COLO668 (cell line): ENCODE measurements at regions not wholly inside any gene's neighbourhood (a gene's known extent, or its start where the extent isn't known, plus 50 kb on each side); places are given as distances from the start of the nearest gene placed in this dataset.

Source experiments
- DNase-seq: peaks from one replicate; lab custom pipeline; 2025; ENCODE audit not compliant: unreplicated experiment; lab: John Stamatoyannopoulos, UW

DNA sequence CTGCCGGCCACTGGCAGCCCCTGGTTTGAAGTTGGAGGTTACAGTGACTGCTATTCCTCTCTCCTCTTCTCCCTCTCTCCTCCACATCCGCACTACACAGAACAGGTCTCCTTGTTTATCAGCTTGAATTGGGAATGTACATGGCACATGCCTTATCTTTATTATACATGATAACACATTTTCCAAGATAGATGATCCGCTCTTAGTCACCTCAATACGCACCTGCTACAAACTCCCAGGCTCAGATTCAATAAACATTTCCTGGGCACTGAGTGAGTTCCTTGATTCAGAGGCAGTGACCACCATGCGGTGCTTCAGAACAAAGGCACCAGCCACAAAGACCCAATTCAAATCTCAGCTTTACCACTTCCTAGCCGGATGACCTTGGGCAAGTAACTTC is 227.7 kb downstream of the TSHZ3 start:
- DNase-seq: no peak

GRCh38 chr19:31120952-31121351 is 228.3 kb downstream of the TSHZ3 start:
- no peak for DNase-seq

DNA sequence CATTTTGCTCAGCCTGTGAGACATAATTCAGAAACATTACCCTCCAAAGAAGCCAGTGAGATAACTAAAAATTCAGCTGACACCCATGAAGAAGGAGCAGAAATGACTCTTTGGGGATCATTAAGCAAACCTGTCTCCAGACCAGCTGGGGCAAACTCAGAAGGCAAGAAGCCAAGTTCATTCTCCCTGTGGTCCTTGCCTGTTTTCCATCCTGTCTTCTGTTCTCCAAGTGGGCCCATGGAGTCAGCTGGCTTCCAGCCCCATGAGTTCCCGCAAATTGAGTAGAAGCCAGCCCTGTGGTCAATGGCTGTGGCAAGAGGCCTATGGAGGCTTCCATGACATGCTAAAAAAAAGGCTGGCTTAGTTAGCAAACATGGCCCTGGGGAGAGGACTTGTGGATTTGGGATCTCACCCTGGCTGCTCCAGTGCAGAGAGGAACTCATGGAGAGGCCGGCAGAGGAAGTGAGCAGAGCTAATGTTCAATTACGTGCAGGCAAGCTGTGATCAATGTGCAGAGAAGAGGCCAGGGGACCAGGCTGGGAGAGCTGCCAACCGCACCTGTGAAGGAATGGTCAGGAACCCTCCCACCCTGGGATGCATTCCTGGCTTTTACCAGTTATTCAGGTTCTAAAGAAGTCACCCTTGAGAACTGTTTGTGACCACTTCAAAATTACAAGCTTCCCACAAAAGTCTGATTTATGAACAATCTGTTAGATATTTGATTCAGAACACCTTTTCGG is 229.1 kb downstream of the TSHZ3 start:
- no peak for DNase-seq

DNA sequence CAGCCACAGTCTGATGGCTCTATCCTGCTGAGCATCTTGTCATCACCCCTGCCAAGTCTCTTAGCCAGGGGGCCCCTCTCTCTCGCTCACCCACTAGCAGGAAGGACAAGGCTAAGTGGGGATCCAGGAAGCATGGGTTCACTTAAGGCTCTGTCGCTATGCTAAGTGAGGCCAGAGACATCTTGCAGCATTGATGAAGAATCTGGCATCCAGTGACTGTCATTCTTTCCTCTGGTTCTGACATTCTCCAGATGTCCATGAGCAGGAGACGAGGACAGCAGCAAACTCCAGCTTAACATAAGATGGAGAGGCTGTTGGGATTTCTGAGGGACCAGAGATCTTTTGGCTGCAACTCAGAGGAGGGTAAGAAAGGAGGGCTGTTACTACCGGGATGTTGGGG is 230.2 kb downstream of the TSHZ3 start:
- DNase-seq: no peak

DNA sequence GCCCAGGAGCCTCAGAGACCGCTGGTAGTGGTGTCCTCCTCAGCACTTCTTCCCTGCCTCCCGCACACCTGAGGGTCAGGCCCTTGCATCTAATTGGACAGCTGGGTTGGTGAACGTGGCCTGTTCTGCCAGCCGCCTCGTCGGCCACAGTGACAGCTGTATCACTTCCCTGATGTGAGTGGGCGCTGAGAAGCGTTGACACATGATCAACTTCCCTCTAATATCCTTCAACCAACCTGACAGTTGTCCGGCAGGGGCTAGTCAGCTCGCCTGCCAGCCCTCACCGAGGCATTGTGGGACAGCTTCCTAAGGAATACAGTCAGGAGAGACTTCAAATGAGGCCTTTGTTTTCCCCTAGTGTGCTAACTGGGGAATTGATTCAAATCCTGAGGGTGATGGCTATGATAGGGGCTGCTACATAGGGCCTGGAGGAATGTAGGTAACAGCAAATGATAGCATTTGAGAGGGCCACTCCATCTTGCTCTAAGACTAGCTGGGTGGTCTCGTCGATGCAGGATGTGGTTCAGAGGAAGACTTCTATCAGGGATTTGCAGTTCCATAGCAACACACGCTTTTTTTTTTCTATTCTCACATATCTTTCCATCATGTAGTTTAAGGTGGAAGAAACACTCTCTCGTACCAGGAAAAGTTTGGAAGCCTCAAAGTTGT is 230.8 kb downstream of the TSHZ3 start:
- no peak for DNase-seq

- DNase-seq: no peak
Observed at GRCh38 chr19:31114585-31114984, 234.7 kb downstream of the TSHZ3 start.

DNA sequence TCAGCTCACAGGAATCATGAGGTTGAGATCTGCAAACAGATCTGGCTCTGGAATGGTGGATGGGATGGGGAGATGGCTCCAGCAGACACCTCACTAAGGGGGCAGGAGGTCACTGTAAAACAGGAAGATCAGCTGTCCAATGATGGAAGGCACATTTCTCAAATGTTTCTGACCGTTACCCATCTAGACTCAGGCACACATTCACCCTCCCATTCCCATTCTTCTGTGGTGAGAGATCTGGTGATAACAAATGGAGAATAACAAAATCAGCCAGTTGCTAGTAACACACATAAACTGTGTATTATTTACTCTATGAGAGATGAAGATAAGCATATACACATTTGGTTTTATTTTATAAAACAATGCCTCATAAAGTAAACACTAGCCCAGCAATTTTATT is 235.9 kb downstream of the TSHZ3 start:
- DNase-seq: no peak

- no peak for DNase-seq
Observed at GRCh38 chr19:31112158-31112557, 237.1 kb downstream of the TSHZ3 start.

GRCh38 chr19:31111741-31112140 is 237.5 kb downstream of the TSHZ3 start:
- no peak for DNase-seq

DNA sequence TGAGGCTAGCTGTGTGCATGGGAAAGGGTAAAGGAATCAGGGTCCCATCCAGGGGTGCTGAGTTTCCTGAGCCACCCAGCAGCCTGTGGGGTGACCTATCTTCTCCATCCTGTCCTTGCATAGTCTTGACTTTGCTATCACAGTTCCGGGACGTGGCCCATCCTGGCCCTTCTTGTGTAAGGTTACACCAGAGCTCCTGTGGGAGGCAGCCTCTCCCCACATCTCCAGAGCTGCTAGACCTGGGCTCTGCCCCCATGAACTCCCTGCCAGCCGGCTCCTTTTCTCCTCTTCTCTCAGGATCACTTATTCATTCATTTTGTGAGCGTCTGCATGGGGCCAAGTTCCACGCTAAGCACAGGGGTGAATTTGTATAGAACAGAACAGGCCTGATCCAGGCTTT is 238.9 kb downstream of the TSHZ3 start:
- DNase-seq: no peak

DNA sequence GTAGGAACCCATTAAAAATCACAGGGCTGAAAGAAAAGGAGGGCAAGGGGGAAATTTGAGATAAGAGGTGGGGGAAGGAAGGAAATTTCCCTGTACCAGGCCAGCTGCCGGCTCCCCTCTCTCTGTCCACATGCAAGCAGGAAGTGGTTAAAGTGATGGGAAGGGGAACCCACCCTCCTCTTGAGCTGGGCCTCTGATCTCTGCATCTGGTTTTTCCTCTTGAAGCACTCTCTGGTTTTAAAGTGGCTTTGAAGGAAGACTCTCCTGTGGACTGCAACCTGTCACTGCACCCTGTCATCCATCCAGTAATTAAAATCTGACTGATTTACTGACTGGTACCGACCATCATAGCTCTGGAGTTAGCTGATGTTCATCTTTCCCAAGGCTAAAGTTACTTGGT is 239.6 kb downstream of the TSHZ3 start:
- no peak for DNase-seq

- DNase-seq: no peak
Observed at GRCh38 chr19:31107096-31107495, 242.1 kb downstream of the TSHZ3 start.

DNA sequence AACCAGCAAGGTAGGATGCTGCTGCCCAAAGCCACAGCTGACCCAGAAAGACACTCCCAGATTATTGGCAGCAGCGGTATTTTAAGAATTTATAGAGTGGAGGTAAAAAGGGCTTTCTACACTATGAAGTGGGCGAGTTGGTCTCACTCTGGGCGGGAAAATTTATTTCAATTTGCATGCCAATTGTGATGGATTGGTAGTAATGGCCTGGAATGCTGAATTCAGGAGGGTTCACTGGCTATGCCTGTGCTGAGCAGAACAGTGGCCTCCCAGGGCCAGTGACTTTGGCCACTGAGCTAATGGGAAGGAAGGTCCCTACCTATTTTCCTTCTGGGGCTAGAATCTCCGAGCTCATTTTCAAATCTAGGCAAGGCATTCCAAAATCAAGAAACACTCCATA is 243.5 kb downstream of the TSHZ3 start:
- no peak for DNase-seq

GRCh38 chr19:31104451-31104850 is 244.8 kb downstream of the TSHZ3 start:
- no peak for DNase-seq

DNA sequence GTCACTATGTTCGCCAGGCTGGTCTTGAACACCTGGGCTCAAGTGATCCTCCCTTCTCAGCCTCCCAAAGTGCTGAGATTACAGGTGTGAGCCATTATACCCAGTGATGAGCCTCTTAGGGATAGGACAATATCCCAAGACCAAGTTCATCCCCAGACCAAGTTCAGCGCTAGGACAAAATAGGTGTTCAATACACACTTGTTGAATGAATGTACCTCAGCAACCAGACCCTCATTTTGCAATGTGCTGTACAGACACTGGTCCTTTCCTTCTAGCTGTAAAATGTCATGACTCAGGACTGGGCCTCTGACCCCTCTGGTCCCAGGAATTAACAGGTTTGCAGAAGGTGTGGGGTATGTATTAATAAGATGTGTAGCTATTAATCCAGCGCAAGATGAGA is 246.0 kb downstream of the TSHZ3 start:
- no peak for DNase-seq

DNA sequence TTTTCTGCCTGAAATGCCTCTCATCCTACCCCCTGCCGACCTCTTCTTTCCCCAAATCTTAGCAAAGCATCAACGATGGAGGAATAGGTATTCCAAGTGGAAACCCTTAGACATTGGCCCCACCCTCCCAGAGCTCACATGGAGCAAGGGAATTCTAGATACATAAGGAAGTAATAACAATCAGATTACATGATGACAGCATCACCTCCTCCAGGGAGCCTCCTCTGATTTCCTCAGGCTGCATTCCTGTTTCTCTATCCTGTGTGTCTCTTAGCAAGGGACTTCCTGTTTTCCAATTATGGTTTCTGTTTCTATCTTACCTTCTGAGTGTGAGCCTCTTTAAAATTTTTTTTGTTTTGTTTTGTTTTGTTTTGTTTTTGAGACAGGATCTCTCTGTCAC is 246.6 kb downstream of the TSHZ3 start:
- no peak for DNase-seq

DNA sequence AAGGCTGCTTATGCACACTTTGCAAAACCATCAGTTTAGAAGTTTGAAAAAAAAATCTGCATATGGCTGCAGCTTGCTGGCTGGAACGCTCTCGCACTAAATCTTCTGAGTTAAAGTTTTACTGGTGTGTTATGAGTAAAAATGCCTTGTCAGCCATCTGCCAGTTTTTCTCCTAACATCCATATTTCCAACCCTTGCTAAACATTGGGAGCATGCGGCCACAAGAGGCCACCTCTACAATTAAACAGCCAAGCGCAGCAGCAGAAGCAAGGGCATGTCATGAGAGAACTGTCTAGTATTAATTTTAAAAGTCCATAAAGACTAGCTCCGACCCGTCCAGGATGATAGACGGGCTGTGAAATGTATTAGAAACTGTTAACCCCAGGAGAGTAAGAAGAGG is 248.3 kb downstream of the TSHZ3 start:
- DNase-seq: no peak

GRCh38 chr19:31100206-31100590 is 249.0 kb downstream of the TSHZ3 start:
- no peak for DNase-seq

DNA sequence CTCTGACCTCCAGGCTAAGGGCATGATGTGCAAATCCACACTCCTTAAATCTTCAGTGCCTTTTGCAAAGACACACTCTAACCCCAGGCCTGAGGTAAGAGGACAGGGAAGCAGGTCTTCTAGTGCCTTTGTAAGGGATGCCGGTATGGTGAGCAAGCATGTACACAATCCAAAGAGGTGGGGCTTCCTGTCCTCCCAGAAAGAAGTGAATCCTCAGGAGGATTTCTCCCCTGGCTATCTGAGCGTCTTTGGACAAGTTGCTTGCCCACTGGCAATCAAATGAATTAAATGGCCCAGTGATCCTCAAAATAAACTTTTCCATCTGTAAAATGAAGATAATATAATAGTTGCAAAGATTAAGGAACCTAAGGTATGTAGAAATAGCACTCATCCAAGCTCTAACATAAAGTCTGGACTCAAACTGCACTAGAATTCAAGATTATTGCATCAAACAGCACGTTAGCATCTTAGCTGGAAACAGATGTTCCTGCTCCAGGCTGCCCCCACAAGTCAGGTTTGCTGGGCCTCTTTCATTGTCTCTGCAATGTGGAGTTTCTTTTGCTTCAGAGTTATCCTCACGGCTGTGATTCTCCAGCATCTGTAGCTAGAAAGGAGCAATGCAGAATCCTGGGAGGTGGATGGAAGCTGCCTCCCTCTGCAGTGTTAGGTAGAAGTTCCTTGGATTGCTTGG is 249.6 kb downstream of the TSHZ3 start:
- DNase-seq: no peak

DNA sequence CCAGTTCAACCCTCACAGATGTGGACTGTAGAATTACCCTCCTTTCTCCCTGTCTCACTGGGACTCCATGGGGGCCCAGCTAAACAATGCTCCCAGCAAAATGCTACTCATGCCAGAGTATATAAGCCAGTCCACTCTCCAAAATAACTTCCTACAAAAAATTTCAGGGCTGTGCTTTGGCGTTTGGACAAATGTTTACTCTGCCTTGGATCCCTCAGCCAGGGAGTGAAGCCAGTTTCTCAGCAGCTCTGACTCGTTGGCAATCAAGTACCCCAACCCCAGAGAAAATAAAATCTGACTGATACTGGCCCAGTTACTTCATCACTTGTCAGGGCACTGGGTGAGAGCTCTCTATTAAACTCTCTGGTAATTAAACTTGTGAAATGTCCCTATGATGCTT is 250.4 kb downstream of the TSHZ3 start:
- no peak for DNase-seq

- no peak for DNase-seq
Observed at GRCh38 chr19:31096935-31097545, 252.2 kb downstream of the TSHZ3 start.
